ENCODE measurements at regions not wholly inside any gene's neighbourhood (a gene's known extent, or its start where the extent isn't known, plus 50 kb on each side); places are given as distances from the start of the nearest gene placed in this dataset.

- no peak for TF ChIP-seq MAX (IDR thresholded peaks at IDR 0.05)
- TF ChIP-seq, protein P1, sequence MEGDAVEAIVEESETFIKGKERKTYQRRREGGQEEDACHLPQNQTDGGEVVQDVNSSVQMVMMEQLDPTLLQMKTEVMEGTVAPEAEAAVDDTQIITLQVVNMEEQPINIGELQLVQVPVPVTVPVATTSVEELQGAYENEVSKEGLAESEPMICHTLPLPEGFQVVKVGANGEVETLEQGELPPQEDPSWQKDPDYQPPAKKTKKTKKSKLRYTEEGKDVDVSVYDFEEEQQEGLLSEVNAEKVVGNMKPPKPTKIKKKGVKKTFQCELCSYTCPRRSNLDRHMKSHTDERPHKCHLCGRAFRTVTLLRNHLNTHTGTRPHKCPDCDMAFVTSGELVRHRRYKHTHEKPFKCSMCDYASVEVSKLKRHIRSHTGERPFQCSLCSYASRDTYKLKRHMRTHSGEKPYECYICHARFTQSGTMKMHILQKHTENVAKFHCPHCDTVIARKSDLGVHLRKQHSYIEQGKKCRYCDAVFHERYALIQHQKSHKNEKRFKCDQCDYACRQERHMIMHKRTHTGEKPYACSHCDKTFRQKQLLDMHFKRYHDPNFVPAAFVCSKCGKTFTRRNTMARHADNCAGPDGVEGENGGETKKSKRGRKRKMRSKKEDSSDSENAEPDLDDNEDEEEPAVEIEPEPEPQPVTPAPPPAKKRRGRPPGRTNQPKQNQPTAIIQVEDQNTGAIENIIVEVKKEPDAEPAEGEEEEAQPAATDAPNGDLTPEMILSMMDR (IDR thresholded peaks at IDR 0.05; ENCODE audit: low read depth, low read length, missing input control) = no peak
- TF ChIP-seq, protein P2, sequence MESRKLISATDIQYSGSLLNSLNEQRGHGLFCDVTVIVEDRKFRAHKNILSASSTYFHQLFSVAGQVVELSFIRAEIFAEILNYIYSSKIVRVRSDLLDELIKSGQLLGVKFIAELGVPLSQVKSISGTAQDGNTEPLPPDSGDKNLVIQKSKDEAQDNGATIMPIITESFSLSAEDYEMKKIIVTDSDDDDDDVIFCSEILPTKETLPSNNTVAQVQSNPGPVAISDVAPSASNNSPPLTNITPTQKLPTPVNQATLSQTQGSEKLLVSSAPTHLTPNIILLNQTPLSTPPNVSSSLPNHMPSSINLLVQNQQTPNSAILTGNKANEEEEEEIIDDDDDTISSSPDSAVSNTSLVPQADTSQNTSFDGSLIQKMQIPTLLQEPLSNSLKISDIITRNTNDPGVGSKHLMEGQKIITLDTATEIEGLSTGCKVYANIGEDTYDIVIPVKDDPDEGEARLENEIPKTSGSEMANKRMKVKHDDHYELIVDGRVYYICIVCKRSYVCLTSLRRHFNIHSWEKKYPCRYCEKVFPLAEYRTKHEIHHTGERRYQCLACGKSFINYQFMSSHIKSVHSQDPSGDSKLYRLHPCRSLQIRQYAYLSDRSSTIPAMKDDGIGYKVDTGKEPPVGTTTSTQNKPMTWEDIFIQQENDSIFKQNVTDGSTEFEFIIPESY (IDR thresholded peaks at IDR 0.05) = no peak
These were observed 845.4 kb downstream of the HACE1 start for GRCh38 chr6:104014163-104014959.

All from liver (tissue), 2 donors.